Natural killer cell (primary cell): ENCODE measurements at regions not wholly inside any gene's neighbourhood (a gene's known extent, or its start where the extent isn't known, plus 50 kb on each side); places are given as distances from the start of the nearest gene placed in this dataset.

Experiments used
- ATAC-seq, 3 donors: fragments of 150-1000 bp in 2 of 3; fragments of 200-7000 bp in 1 of 3; cut with Tn5 transposase; 1 replicate in 1 of 3; 2 replicates in 2 of 3; pipeline ENCODE4 v1.10.0; 2021; ENCODE audit warnings: mild to moderate bottlenecking in 2 of 3, moderate library complexity in 2 of 3
- DNase-seq, 2 donors: peaks; one replicate each; pipeline versions ENCODE4 v3.0.0 to v3.0.0-alpha.2; 2013 to 2021; ENCODE audit warnings: mixed read lengths in 1 of 2
- H3K27ac ChIP-seq: one replicate; pipeline ENCODE4 v1.5.1; 2013; ENCODE audit warnings: mild to moderate bottlenecking, low read length
- H3K27me3 ChIP-seq: one replicate; pipeline ENCODE4 v1.6.1; 2013; ENCODE audit warnings: low read length; ENCODE audit not compliant: control insufficient read depth, insufficient read depth
- H3K36me3 ChIP-seq: one replicate; pipeline ENCODE4 v1.6.1; 2013; ENCODE audit warnings: low read length; ENCODE audit not compliant: control insufficient read depth, insufficient read depth
- H3K4me1 ChIP-seq: one replicate; pipeline ENCODE4 v1.6.1; 2013; ENCODE audit warnings: low read length; ENCODE audit not compliant: control insufficient read depth, insufficient read depth
- H3K4me3 ChIP-seq: one replicate; pipeline ENCODE4 v1.5.1; 2013; ENCODE audit warnings: low read length
- H3K9me3 ChIP-seq: one replicate; pipeline ENCODE4 v1.6.1; 2013; ENCODE audit warnings: low read length; ENCODE audit not compliant: control insufficient read depth, insufficient read depth
- H3K27ac Mint-ChIP-seq, 2 donors: one replicate each; pipeline ENCODE4 v1.8.0; 2022; ENCODE audit warnings: mild to moderate bottlenecking in 2 of 2, mixed read lengths in 2 of 2, moderate library complexity in 1 of 2
- H3K27me3 Mint-ChIP-seq, 2 donors: one replicate each; pipeline ENCODE4 v1.8.0; 2022; ENCODE audit warnings: low read depth in 2 of 2, mixed read lengths in 2 of 2
- H3K36me3 Mint-ChIP-seq: one replicate; pipeline ENCODE4 v1.8.0; 2022; ENCODE audit warnings: mixed read lengths
- H3K4me1 Mint-ChIP-seq, 2 donors: one replicate each; pipeline ENCODE4 v1.8.0; 2022; ENCODE audit warnings: mixed read lengths in 2 of 2
- H3K4me3 Mint-ChIP-seq: one replicate; pipeline ENCODE4 v1.8.0; 2022; ENCODE audit warnings: mild to moderate bottlenecking, moderate library complexity, mixed read lengths
- H3K9me3 Mint-ChIP-seq, 2 donors: one replicate each; pipeline ENCODE4 v1.8.0; 2022; ENCODE audit warnings: mixed read lengths in 2 of 2
- WGBS: methylation state at CpG from one replicate; pipeline ENCODE4 v1.1.7; 2013; ENCODE audit warnings: missing lambda C conversion rate; ENCODE audit not compliant: insufficient coverage; 5-methylcytosine and 5-hydroxymethylcytosine counted together
- intact Hi-C: fragments of 100-400 bp; cut with micrococcal nuclease; formaldehyde crosslinking; loops from one replicate; pipeline ENCODE4 v1.14.2; 2022
- TF ChIP-seq, protein P1 (sequence below): fragments of 200-600 bp; IDR thresholded peaks from one replicate; pipeline ENCODE4 v1.8.0; 2022; ENCODE audit warnings: antibody characterized with exemption

DNA sequence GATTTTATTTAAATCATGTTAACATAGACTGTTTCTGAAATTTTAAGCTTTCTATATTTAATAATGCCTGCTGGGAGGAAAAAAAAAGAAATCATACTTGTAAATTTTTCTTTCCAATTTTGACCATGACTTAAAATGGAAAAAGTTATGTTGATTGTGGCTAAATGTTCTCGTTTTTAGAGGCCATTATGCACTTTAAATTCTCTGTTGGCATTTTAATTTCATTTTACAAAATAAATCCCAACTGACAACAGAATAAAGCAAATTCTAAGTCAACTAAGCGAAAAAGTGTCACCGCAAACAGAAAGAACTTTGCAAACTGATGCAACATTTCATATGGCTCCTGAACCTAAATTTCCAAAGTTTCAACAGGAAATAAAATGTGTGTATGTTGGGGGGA, 74.8 kb upstream of the G2E3 start:
- Histone ChIP-seq H3K27me3 (no peaks in the 10 kb centered on the region), H3K27ac (no peak overlapping the region), H3K4me1 (no peaks in the 10 kb centered on the region), H3K9me3 (no peaks in the 10 kb centered on the region), H3K36me3 (no peaks in the 10 kb centered on the region), H3K4me3 (no peak overlapping the region)
- no peaks in the 10 kb centered on the region for H3K4me1 Mint-ChIP-seq
- intact Hi-C loops = no loop called here
- no peak overlapping the region for H3K27ac Mint-ChIP-seq
- no peaks in the 10 kb centered on the region for H3K36me3 Mint-ChIP-seq
- peaks cover 4 to 13% of the 10 kb centered on the region in 2 donors for H3K27me3 Mint-ChIP-seq
- WGBS = 96% methylated on average over 2 of the region's 3 CpGs
- no peaks in the 10 kb centered on the region for H3K9me3 Mint-ChIP-seq
- DNase-seq (no peak), ATAC-seq (no peak)
- TF ChIP-seq, protein P1, sequence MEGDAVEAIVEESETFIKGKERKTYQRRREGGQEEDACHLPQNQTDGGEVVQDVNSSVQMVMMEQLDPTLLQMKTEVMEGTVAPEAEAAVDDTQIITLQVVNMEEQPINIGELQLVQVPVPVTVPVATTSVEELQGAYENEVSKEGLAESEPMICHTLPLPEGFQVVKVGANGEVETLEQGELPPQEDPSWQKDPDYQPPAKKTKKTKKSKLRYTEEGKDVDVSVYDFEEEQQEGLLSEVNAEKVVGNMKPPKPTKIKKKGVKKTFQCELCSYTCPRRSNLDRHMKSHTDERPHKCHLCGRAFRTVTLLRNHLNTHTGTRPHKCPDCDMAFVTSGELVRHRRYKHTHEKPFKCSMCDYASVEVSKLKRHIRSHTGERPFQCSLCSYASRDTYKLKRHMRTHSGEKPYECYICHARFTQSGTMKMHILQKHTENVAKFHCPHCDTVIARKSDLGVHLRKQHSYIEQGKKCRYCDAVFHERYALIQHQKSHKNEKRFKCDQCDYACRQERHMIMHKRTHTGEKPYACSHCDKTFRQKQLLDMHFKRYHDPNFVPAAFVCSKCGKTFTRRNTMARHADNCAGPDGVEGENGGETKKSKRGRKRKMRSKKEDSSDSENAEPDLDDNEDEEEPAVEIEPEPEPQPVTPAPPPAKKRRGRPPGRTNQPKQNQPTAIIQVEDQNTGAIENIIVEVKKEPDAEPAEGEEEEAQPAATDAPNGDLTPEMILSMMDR = no peak
- H3K4me3 Mint-ChIP-seq = no peak overlapping the region

DNA sequence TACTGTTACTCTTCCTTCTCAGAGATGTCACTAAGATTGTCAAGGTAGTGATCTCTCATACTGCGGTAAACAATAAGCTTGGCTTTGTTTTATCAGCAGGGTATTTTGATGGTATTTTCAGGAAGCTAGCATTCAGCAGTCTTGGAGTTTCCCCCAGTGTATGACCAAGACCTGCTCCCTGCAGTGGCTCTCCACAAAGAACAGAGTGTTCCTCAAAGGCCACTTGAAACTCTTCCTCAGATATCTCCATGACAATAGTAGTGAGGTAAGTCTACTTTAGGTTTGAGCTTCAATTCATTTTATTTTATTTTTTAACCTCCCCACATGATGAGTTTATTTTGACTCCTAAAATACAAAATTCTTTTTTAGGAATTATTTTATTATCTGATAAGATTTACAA, 74.0 kb upstream of the G2E3 start:
- TF ChIP-seq, protein P1 = no peak
- no peaks in the 10 kb centered on the region for H3K9me3 ChIP-seq
- ATAC-seq (no peak), DNase-seq (no peak)
- Mint-ChIP-seq H3K36me3 (no peaks in the 10 kb centered on the region), H3K27me3 (peaks cover 4 to 13% of the 10 kb centered on the region in 2 donors), H3K9me3 (no peaks in the 10 kb centered on the region), H3K4me1 (no peaks in the 10 kb centered on the region), H3K4me3 (no peak overlapping the region), H3K27ac (no peak overlapping the region)
- no peak overlapping the region for H3K4me3 ChIP-seq
- no peak overlapping the region for H3K27ac ChIP-seq
- no peaks in the 10 kb centered on the region for H3K36me3 ChIP-seq
- 83% methylated on average over 1 of the region's 1 CpG for WGBS
- intact Hi-C loops = no loop called here
- H3K27me3 ChIP-seq = no peaks in the 10 kb centered on the region
- H3K4me1 ChIP-seq = no peaks in the 10 kb centered on the region

DNA sequence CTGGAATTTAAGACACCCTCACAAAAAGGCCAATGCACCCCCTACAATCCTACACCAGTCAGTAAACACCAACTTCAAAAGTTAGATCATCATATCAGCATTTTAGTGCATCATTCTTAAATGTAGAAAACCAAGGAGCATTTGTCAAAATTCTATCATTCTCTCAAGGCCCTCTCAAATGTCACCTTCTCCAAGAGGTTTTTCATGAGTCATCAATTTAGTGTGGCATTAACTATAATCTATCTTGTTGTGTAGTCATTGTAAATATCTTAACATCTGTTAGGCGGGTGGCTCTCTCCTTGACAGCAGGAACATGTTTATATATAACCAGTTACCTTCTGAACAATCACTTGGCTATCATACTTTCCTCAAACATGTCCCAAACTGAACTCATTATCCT, 62.1 kb upstream of the G2E3 start:
- no peak overlapping the region for H3K4me3 Mint-ChIP-seq
- TF ChIP-seq, protein P1 = no peak
- 83% methylated on average over 1 of the region's 1 CpG for WGBS
- Histone ChIP-seq H3K36me3 (no peaks in the 10 kb centered on the region), H3K27ac (no peak overlapping the region), H3K4me1 (no peaks in the 10 kb centered on the region), H3K9me3 (no peaks in the 10 kb centered on the region), H3K4me3 (no peak overlapping the region), H3K27me3 (no peaks in the 10 kb centered on the region)
- DNase-seq (no peak), ATAC-seq (no peak)
- peaks cover 0 to 2% of the 10 kb centered on the region in 2 donors for H3K9me3 Mint-ChIP-seq
- intact Hi-C loops = no loop called here
- H3K36me3 Mint-ChIP-seq = no peaks in the 10 kb centered on the region
- no peak overlapping the region for H3K27ac Mint-ChIP-seq
- peaks cover 9 to 10% of the 10 kb centered on the region in 2 donors for H3K27me3 Mint-ChIP-seq
- H3K4me1 Mint-ChIP-seq = no peaks in the 10 kb centered on the region

DNA sequence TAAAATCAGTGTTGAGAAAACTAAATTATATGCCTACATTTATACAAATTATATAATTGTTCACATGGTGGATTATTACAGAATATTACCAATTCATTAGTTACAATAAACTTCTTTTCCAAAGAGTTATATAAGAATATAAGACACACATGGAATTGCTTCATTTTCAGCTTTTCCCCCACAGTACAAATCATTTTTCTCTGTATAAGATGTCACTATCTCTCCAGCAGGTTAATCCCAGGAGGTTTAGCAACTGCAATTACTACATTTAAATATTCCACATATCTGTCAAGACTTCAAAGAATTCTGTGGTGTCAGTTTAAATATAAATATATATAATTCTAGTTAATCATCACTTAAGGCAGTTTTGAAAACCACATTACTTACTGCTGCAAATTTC, 59.6 kb upstream of the G2E3 start:
- ATAC-seq (no peak), DNase-seq (no peak)
- H3K27me3 ChIP-seq = no peaks in the 10 kb centered on the region
- Mint-ChIP-seq H3K36me3 (no peaks in the 10 kb centered on the region), H3K4me3 (no peak overlapping the region), H3K4me1 (no peaks in the 10 kb centered on the region), H3K27me3 (peaks cover 9 to 10% of the 10 kb centered on the region in 2 donors), H3K27ac (no peak overlapping the region), H3K9me3 (peaks cover 0 to 2% of the 10 kb centered on the region in 2 donors)
- intact Hi-C loops = no loop called here
- no peak overlapping the region for H3K27ac ChIP-seq
- H3K4me1 ChIP-seq = no peaks in the 10 kb centered on the region
- no peaks in the 10 kb centered on the region for H3K9me3 ChIP-seq
- H3K36me3 ChIP-seq = no peaks in the 10 kb centered on the region
- H3K4me3 ChIP-seq = no peak overlapping the region
- TF ChIP-seq, protein P1 = no peak
